GM12878 (cell line): ENCODE measurements at regions not wholly inside any gene's neighbourhood (a gene's known extent, or its start where the extent isn't known, plus 50 kb on each side); places are given as distances from the start of the nearest gene placed in this dataset.

Experiments
- ATAC-seq: fragments of 200-7000 bp; cut with Tn5 transposase; 3 replicates; pipeline ENCODE4 v1.9.1; 2020; ENCODE audit warnings: mild to moderate bottlenecking, moderate library complexity
- BruUV-seq: library from RNA; stranded (reverse); fragments of 400-500 nt; replicated peaks from 2 replicates; lab custom pipeline; 2021; lab: Mats Ljungman, UMichigan
- CTCF ChIA-PET: fragments of 300-600 bp; sonication (Branson Sonifier 250); formaldehyde crosslinking; extraction: SDS; loops from one replicate; lab custom pipeline; 2021; ENCODE audit warnings: inconsistent platforms; lab: Yijun Ruan, JAX
- POLR2A ChIA-PET: fragments of 350-600 bp; formaldehyde crosslinking; extraction: SDS; loops from one replicate; lab custom pipeline; 2021; ENCODE audit warnings: inconsistent platforms; lab: Charles Lee
- RAD21 ChIA-PET: fragments of 300-600 bp; sonication (Branson Sonifier 250); formaldehyde crosslinking; loops from one replicate; lab custom pipeline; 2023; ENCODE audit warnings: antibody characterized with exemption; ENCODE audit not compliant: unreplicated experiment; lab: Charles Lee
- SMC1A ChIA-PET: fragments of 300-600 bp; sonication (Branson Sonifier 250); formaldehyde crosslinking; loops from one replicate; lab custom pipeline; 2023; ENCODE audit not compliant: unreplicated experiment, uncharacterized antibody; lab: Charles Lee
- DNase-seq: peaks from one replicate; pipeline ENCODE4 v3.0.0-alpha.2; 2011; ENCODE audit warnings: low read depth, low spot score
- FAIRE-seq: peaks from 3 replicates; lab custom pipeline; 2011; peaks lifted over from hg19 to GRCh38; lab: Jason Lieb, UNC
- H2AFZ ChIP-seq: 2 replicates; pipeline ENCODE4 v1.6.0; 2011; ENCODE audit warnings: low read depth, low read length, control low read depth; ENCODE audit not compliant: control insufficient read depth
- H3K27ac ChIP-seq: 2 replicates; pipeline ENCODE4 v1.5.1; 2011; ENCODE audit warnings: control low read depth; ENCODE audit not compliant: control insufficient read depth, insufficient read depth
- H3K27me3 ChIP-seq, 2 experiments: replicated peaks in 1 of 2; 2 replicates each; pipeline versions ENCODE4 v1.6.0 to v1.6.1; 2011; ENCODE audit warnings: low read length in 1 of 2; ENCODE audit not compliant: control insufficient read depth in 2 of 2, insufficient read depth in 2 of 2
- H3K36me3 ChIP-seq, 2 experiments: 2 replicates each; pipeline ENCODE4 v1.5.1; 2011; ENCODE audit warnings: low read length in 1 of 2; ENCODE audit not compliant: control insufficient read depth in 2 of 2, insufficient read depth in 2 of 2
- H3K4me1 ChIP-seq: 2 replicates; pipeline ENCODE4 v1.6.1; 2011; ENCODE audit warnings: mild to moderate bottlenecking, low read length, moderate library complexity, mixed read lengths; ENCODE audit not compliant: control insufficient read depth, insufficient read depth
- H3K4me2 ChIP-seq: 2 replicates; pipeline ENCODE4 v1.6.0; 2011; ENCODE audit warnings: control low read depth; ENCODE audit not compliant: control insufficient read depth, insufficient read depth
- H3K4me3 ChIP-seq: fragments of 200-600 bp; sonication (generic); 2 replicates; pipeline ENCODE4 v1.5.1; 2016
- H3K79me2 ChIP-seq: 2 replicates; pipeline ENCODE4 v1.6.0; 2011; ENCODE audit warnings: low read length; ENCODE audit not compliant: control insufficient read depth, insufficient read depth
- H3K9ac ChIP-seq: 2 replicates; pipeline ENCODE4 v1.8.0; 2011; ENCODE audit warnings: low read length, control low read depth, mixed read lengths; ENCODE audit not compliant: control insufficient read depth, insufficient read depth
- H3K9me3 ChIP-seq: replicated peaks from 3 replicates; pipeline ENCODE4 v1.5.1; 2011; ENCODE audit warnings: mild to moderate bottlenecking, low read length; ENCODE audit not compliant: control insufficient read depth, insufficient read depth
- H4K20me1 ChIP-seq: 2 replicates; pipeline ENCODE4 v1.6.0; 2011; ENCODE audit not compliant: control insufficient read depth, insufficient read depth
- BMI1 ChIP-seq: fragments of 450-650 bp; IDR thresholded peaks from 2 replicates; pipeline ENCODE4 v1.6.1; 2016; ENCODE audit warnings: mild to moderate bottlenecking, moderate library complexity, borderline replicate concordance
- FOXM1 ChIP-seq: IDR thresholded peaks from 2 replicates; pipeline ENCODE4 v1.6.1; 2012; ENCODE audit warnings: low read depth, mild to moderate bottlenecking, inconsistent platforms, low read length, moderate library complexity
- KLF5 ChIP-seq: fragments of 450-650 bp; IDR thresholded peaks from 2 replicates; pipeline ENCODE4 v1.6.1; 2014; ENCODE audit warnings: mild to moderate bottlenecking; ENCODE audit not compliant: partially characterized antibody
- MTA2 ChIP-seq: fragments of 450-650 bp; IDR thresholded peaks from 2 replicates; pipeline ENCODE4 v1.6.1; 2016; ENCODE audit warnings: low read depth, mild to moderate bottlenecking, moderate library complexity
- MXI1 ChIP-seq: fragments of 150-350 bp; IDR thresholded peaks from 2 replicates; pipeline ENCODE4 v1.6.1; 2011; ENCODE audit warnings: low read depth, mild to moderate bottlenecking, inconsistent platforms, low read length, improper control_type of control experiment
- NFYB ChIP-seq: IDR thresholded peaks from 2 replicates; pipeline ENCODE4 v1.6.1; 2011; ENCODE audit warnings: low read depth, mild to moderate bottlenecking, low read length, improper control_type of control experiment, moderate library complexity; ENCODE audit not compliant: insufficient read depth
- POLR2A ChIP-seq: IDR thresholded peaks from 2 replicates; pipeline ENCODE4 v1.6.1; 2011; ENCODE audit warnings: low read depth, mild to moderate bottlenecking, low read length
- POU2F2 ChIP-seq: IDR thresholded peaks from 3 replicates; pipeline ENCODE4 v1.6.1; 2011; ENCODE audit warnings: low read depth, mild to moderate bottlenecking, low read length, borderline replicate concordance
- RAD51 ChIP-seq: fragments of 450-650 bp; IDR thresholded peaks from 2 replicates; pipeline ENCODE4 v1.6.1; 2016; ENCODE audit warnings: moderate library complexity, mild to moderate bottlenecking, inconsistent platforms
- SPI1 ChIP-seq: IDR thresholded peaks from 2 replicates; pipeline ENCODE4 v1.6.1; 2011; ENCODE audit warnings: low read depth, mild to moderate bottlenecking, low read length, moderate library complexity, borderline replicate concordance; ENCODE audit not compliant: insufficient read depth
- STAT1 ChIP-seq: fragments of 450-650 bp; conservative IDR thresholded peaks from 2 replicates; pipeline ENCODE4 v1.6.1; 2014; ENCODE audit warnings: antibody characterized with exemption, mild to moderate bottlenecking
- WGBS: methylation state at CpG from one replicate; pipeline ENCODE4 v1.1.6; 2016; ENCODE audit warnings: low lambda C conversion rate; ENCODE audit not compliant: insufficient replicate concordance, insufficient coverage; ENCODE audit errors: missing lambda C conversion rate; 5-methylcytosine and 5-hydroxymethylcytosine counted together
- in situ Hi-C: fragments of 300-500 bp; cut with MboI; formaldehyde crosslinking; loops from 9 replicates; pipeline ENCODE4 v1.14.3; 2018; ENCODE audit warnings: mixed read lengths
- intact Hi-C: fragments of 100-400 bp; cut with micrococcal nuclease; formaldehyde crosslinking; loops from one replicate; pipeline ENCODE4 v1.14.2; 2022; ENCODE audit not compliant: unreplicated experiment
- TF ChIP-seq, protein P1 (sequence below): IDR thresholded peaks from 2 replicates; pipeline ENCODE4 v1.6.1; 2012; ENCODE audit warnings: low read depth, low read length, improper control_type of control experiment
- TF ChIP-seq, protein P2 (sequence below): fragments of 450-650 bp; IDR thresholded peaks from 2 replicates; pipeline ENCODE4 v1.6.1; 2017; ENCODE audit warnings: mild to moderate bottlenecking, moderate library complexity
- TF ChIP-seq, protein P3 (sequence below): IDR thresholded peaks from 2 replicates; pipeline ENCODE4 v1.6.1; 2012; ENCODE audit warnings: improper control_type of control experiment, low read depth, low read length; ENCODE audit not compliant: insufficient replicate concordance

DNA sequence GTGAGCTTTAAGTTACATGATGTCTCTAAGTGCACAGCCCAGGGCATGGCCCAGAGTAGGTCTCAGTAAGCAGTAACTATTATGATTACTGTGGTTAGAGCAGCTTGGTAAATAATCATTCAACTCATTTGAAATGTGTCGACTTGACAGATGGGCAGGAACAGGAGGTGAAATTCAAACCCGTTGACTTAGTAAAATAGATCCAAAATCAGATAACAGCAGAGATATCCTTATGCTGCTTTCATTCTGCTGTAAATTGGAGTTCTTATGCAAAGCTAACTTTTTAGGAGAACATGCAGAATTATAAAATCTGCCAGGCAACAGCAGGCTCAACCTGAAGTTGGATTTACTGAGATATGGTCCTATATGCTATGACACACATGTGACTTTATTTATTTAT lies 118.7 kb upstream of the KLHL25 start:
- POLR2A ChIA-PET, result no interaction called here
- BruUV-seq, result no TSS peak
- Histone ChIP-seq H3K4me2 (no peak overlapping the region), H3K4me3 (no peak overlapping the region), H4K20me1 (no peaks in the 10 kb centered on the region), H3K9ac (no peak overlapping the region), H3K36me3 (no peaks in the 10 kb centered on the region), H3K27ac (no peak overlapping the region), H3K4me1 (peaks cover 7% of the 10 kb centered on the region; the same call in 1 of the 2 replicates), H3K79me2 (no peaks in the 10 kb centered on the region), H3K27me3 (no peaks in the 10 kb centered on the region), H2AFZ (no peak overlapping the region), H3K9me3 (no peaks in the 10 kb centered on the region; the same call in 2 of the 3 replicates)
- 40% methylated on average over 2 of the region's 2 CpGs for WGBS
- no peak for FAIRE-seq
- no peak for DNase-seq
- no peak for TF ChIP-seq POLR2A
- no peak for TF ChIP-seq MXI1
- TF ChIP-seq POU2F2, result no peak
- TF ChIP-seq, protein P1, sequence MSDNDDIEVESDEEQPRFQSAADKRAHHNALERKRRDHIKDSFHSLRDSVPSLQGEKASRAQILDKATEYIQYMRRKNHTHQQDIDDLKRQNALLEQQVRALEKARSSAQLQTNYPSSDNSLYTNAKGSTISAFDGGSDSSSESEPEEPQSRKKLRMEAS, result no peak
- no peak for TF ChIP-seq FOXM1
- no peak for TF ChIP-seq STAT1
- TF ChIP-seq, protein P2, sequence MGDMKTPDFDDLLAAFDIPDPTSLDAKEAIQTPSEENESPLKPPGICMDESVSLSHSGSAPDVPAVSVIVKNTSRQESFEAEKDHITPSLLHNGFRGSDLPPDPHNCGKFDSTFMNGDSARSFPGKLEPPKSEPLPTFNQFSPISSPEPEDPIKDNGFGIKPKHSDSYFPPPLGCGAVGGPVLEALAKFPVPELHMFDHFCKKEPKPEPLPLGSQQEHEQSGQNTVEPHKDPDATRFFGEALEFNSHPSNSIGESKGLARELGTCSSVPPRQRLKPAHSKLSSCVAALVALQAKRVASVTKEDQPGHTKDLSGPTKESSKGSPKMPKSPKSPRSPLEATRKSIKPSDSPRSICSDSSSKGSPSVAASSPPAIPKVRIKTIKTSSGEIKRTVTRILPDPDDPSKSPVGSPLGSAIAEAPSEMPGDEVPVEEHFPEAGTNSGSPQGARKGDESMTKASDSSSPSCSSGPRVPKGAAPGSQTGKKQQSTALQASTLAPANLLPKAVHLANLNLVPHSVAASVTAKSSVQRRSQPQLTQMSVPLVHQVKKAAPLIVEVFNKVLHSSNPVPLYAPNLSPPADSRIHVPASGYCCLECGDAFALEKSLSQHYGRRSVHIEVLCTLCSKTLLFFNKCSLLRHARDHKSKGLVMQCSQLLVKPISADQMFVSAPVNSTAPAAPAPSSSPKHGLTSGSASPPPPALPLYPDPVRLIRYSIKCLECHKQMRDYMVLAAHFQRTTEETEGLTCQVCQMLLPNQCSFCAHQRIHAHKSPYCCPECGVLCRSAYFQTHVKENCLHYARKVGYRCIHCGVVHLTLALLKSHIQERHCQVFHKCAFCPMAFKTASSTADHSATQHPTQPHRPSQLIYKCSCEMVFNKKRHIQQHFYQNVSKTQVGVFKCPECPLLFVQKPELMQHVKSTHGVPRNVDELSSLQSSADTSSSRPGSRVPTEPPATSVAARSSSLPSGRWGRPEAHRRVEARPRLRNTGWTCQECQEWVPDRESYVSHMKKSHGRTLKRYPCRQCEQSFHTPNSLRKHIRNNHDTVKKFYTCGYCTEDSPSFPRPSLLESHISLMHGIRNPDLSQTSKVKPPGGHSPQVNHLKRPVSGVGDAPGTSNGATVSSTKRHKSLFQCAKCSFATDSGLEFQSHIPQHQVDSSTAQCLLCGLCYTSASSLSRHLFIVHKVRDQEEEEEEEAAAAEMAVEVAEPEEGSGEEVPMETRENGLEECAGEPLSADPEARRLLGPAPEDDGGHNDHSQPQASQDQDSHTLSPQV, result no peak
- TF ChIP-seq MTA2, result no peak
- TF ChIP-seq RAD51, result no peak
- no peak for TF ChIP-seq KLF5
- TF ChIP-seq, protein P3, sequence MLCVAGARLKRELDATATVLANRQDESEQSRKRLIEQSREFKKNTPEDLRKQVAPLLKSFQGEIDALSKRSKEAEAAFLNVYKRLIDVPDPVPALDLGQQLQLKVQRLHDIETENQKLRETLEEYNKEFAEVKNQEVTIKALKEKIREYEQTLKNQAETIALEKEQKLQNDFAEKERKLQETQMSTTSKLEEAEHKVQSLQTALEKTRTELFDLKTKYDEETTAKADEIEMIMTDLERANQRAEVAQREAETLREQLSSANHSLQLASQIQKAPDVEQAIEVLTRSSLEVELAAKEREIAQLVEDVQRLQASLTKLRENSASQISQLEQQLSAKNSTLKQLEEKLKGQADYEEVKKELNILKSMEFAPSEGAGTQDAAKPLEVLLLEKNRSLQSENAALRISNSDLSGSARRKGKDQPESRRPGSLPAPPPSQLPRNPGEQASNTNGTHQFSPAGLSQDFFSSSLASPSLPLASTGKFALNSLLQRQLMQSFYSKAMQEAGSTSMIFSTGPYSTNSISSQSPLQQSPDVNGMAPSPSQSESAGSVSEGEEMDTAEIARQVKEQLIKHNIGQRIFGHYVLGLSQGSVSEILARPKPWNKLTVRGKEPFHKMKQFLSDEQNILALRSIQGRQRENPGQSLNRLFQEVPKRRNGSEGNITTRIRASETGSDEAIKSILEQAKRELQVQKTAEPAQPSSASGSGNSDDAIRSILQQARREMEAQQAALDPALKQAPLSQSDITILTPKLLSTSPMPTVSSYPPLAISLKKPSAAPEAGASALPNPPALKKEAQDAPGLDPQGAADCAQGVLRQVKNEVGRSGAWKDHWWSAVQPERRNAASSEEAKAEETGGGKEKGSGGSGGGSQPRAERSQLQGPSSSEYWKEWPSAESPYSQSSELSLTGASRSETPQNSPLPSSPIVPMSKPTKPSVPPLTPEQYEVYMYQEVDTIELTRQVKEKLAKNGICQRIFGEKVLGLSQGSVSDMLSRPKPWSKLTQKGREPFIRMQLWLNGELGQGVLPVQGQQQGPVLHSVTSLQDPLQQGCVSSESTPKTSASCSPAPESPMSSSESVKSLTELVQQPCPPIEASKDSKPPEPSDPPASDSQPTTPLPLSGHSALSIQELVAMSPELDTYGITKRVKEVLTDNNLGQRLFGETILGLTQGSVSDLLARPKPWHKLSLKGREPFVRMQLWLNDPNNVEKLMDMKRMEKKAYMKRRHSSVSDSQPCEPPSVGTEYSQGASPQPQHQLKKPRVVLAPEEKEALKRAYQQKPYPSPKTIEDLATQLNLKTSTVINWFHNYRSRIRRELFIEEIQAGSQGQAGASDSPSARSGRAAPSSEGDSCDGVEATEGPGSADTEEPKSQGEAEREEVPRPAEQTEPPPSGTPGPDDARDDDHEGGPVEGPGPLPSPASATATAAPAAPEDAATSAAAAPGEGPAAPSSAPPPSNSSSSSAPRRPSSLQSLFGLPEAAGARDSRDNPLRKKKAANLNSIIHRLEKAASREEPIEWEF, result no peak
- no peak for TF ChIP-seq SPI1
- TF ChIP-seq BMI1, result no peak
- no peak for TF ChIP-seq NFYB
- CTCF ChIA-PET, result no interaction called here
- in situ Hi-C loops, result no loop called here
- ATAC-seq, result no peak
- SMC1A ChIA-PET, result no interaction called here
- RAD21 ChIA-PET, result no interaction called here
- intact Hi-C loops, result no loop called here
